Gastroesophageal sphincter (tissue), 4 donors: ENCODE measurements at regions not wholly inside any gene's neighbourhood (a gene's known extent, or its start where the extent isn't known, plus 50 kb on each side); places are given as distances from the start of the nearest gene placed in this dataset.

Experiments used
- ATAC-seq: fragments of 150-250 bp; one replicate; pipeline ENCODE4 v1.9.1; 2016; ENCODE audit warnings: mild to moderate bottlenecking, moderate library complexity
- H3K27ac ChIP-seq, 4 donors: fragments of 200-600 bp; sonication (generic) in 3 of 4; 1 replicate in 3 of 4; 2 replicates in 1 of 4; pipeline ENCODE4 v1.5.1; 2016 to 2019
- H3K27me3 ChIP-seq: fragments of 200-600 bp; sonication (generic); one replicate; pipeline ENCODE4 v1.5.1; 2019
- H3K36me3 ChIP-seq, 2 donors: fragments of 200-600 bp; sonication (generic); one replicate each; pipeline ENCODE4 v1.5.1; 2019; ENCODE audit warnings: control low read depth in 1 of 2
- H3K4me1 ChIP-seq, 3 donors: fragments of 200-600 bp; sonication (generic); 1 replicate in 2 of 3; 2 replicates in 1 of 3; pipeline ENCODE4 v1.5.1; 2016 to 2019; ENCODE audit warnings: control low read depth in 2 of 3
- H3K4me3 ChIP-seq, 2 donors: fragments of 200-600 bp; sonication (generic); one replicate each; pipeline ENCODE4 v1.5.1; 2019; ENCODE audit warnings: mild to moderate bottlenecking in 1 of 2, moderate library complexity in 1 of 2
- H3K9me3 ChIP-seq, 3 donors: fragments of 200-600 bp; sonication (generic); one replicate each; pipeline ENCODE4 v1.5.1; 2017 to 2019; ENCODE audit warnings: control low read depth in 2 of 3
- CTCF ChIP-seq, 4 experiments: fragments of 200-600 bp in 2 of 4; fragments of 450-650 bp in 2 of 4; sonication (generic) in 1 of 4; IDR thresholded peaks; one replicate each; pipeline ENCODE4 v1.5.1; 2017 to 2019; ENCODE audit warnings: antibody characterized with exemption in 4 of 4, mild to moderate bottlenecking in 2 of 4, moderate library complexity in 2 of 4
- EP300 ChIP-seq: sonication (generic); formaldehyde crosslinking; IDR thresholded peaks from one replicate; pipeline ENCODE4 v1.6.1; 2017; ENCODE audit warnings: antibody characterized with exemption, mild to moderate bottlenecking
- POLR2A ChIP-seq, 2 donors: fragments of 450-650 bp; IDR thresholded peaks; one replicate each; pipeline ENCODE4 v1.6.1; 2017; ENCODE audit warnings: antibody characterized with exemption in 2 of 2, mild to moderate bottlenecking in 2 of 2, moderate library complexity in 1 of 2
- POLR2AphosphoS5 ChIP-seq: sonication (generic); formaldehyde crosslinking; IDR thresholded peaks from one replicate; pipeline ENCODE4 v1.6.1; 2017; ENCODE audit warnings: antibody characterized with exemption
- WGBS, 2 donors: methylation state at CpG; one replicate each; pipeline ENCODE4 v1.1.5; 2018; ENCODE audit warnings: low coverage in 1 of 2; 5-methylcytosine and 5-hydroxymethylcytosine counted together

GRCh38 chr1:195472291-195472690, 1135.9 kb downstream of the KCNT2 start:
- no peaks in the 10 kb centered on the region for H3K4me1 ChIP-seq

GRCh38 chr1:195466639-195467038, 1141.6 kb downstream of the KCNT2 start:
- H3K9me3 ChIP-seq, result no peaks in the 10 kb centered on the region
- no peaks in the 10 kb centered on the region for H3K36me3 ChIP-seq
- no peaks in the 10 kb centered on the region for H3K27me3 ChIP-seq
- H3K4me1 ChIP-seq, result no peaks in the 10 kb centered on the region
- no peak for ATAC-seq
- no peak for TF ChIP-seq CTCF (IDR thresholded peaks at IDR 0.05)
- no peak for TF ChIP-seq EP300
- TF ChIP-seq POLR2AphosphoS5, result no peak
- no peak for TF ChIP-seq POLR2A (IDR thresholded peaks at IDR 0.05)
- WGBS, 2 donors, result 43 to 53% methylated on average over 1 of the region's 1 CpG
- H3K4me3 ChIP-seq, result no peak overlapping the region
- H3K27ac ChIP-seq, result no peak overlapping the region

More at GRCh38 chr1:195472291-195472690, 1135.9 kb downstream of the KCNT2 start:
- H3K36me3 ChIP-seq, result no peaks in the 10 kb centered on the region
- H3K27me3 ChIP-seq, result no peaks in the 10 kb centered on the region
- WGBS, 2 donors, result 35 to 36% methylated on average over 4 of the region's 4 CpGs
- ATAC-seq, result no peak
- H3K9me3 ChIP-seq, result no peaks in the 10 kb centered on the region
- H3K4me3 ChIP-seq, result no peak overlapping the region
- TF ChIP-seq POLR2AphosphoS5 (no peak), POLR2A (IDR thresholded peaks at IDR 0.05) (no peak), CTCF (IDR thresholded peaks at IDR 0.05) (no peak)
- H3K27ac ChIP-seq, result no peak overlapping the region

- Histone ChIP-seq H3K9me3 (no peaks in the 10 kb centered on the region), H3K27ac (no peak overlapping the region), H3K4me1 (no peaks in the 10 kb centered on the region), H3K27me3 (no peaks in the 10 kb centered on the region), H3K4me3 (no peak overlapping the region), H3K36me3 (no peaks in the 10 kb centered on the region)
- TF ChIP-seq EP300, result no peak
- no peak for TF ChIP-seq POLR2AphosphoS5
- ATAC-seq, result no peak
These were observed 1145.6 kb downstream of the KCNT2 start for GRCh38 chr1:195462646-195463045.

- no peak for TF ChIP-seq POLR2A (IDR thresholded peaks at IDR 0.05)
- TF ChIP-seq CTCF (IDR thresholded peaks at IDR 0.05), result no peak
- TF ChIP-seq EP300, result no peak
- no peak for TF ChIP-seq POLR2AphosphoS5
- H3K36me3 ChIP-seq, result no peaks in the 10 kb centered on the region
- no peak overlapping the region for H3K27ac ChIP-seq
- ATAC-seq, result no peak
- H3K9me3 ChIP-seq, result no peaks in the 10 kb centered on the region
- no peaks in the 10 kb centered on the region for H3K27me3 ChIP-seq
- H3K4me3 ChIP-seq, result no peak overlapping the region
- WGBS, 2 donors, result 100% methylated on average over 1 to 2 of the region's 2 CpGs
- H3K4me1 ChIP-seq, result no peaks in the 10 kb centered on the region
These were observed 1146.1 kb downstream of the KCNT2 start for GRCh38 chr1:195462152-195462551.

- no peak overlapping the region for H3K4me3 ChIP-seq
- no peaks in the 10 kb centered on the region for H3K27me3 ChIP-seq
- H3K9me3 ChIP-seq, result no peaks in the 10 kb centered on the region
- no peak for ATAC-seq
- H3K36me3 ChIP-seq, result no peaks in the 10 kb centered on the region
- no peaks in the 10 kb centered on the region for H3K4me1 ChIP-seq
- H3K27ac ChIP-seq, result no peak overlapping the region
- TF ChIP-seq EP300, result no peak
- TF ChIP-seq CTCF (IDR thresholded peaks at IDR 0.05), result no peak
- no peak for TF ChIP-seq POLR2AphosphoS5
- TF ChIP-seq POLR2A (IDR thresholded peaks at IDR 0.05), result no peak
These were observed 1149.9 kb downstream of the KCNT2 start for GRCh38 chr1:195458365-195458764.

GRCh38 chr1:195450794-195451193, 1157.4 kb downstream of the KCNT2 start:
- Histone ChIP-seq H3K9me3 (peaks cover 0 to 5% (median 0%) of the 10 kb centered on the region in 3 donors), H3K4me3 (no peak overlapping the region), H3K27me3 (no peaks in the 10 kb centered on the region), H3K27ac (no peak overlapping the region), H3K4me1 (no peaks in the 10 kb centered on the region), H3K36me3 (no peaks in the 10 kb centered on the region)
- ATAC-seq, result no peak
- 74 to 100% methylated on average over 1 to 2 of the region's 2 CpGs for WGBS, 2 donors
- TF ChIP-seq CTCF (IDR thresholded peaks at IDR 0.05), result no peak
- no peak for TF ChIP-seq POLR2AphosphoS5
- no peak for TF ChIP-seq EP300
- no peak for TF ChIP-seq POLR2A (IDR thresholded peaks at IDR 0.05)
